ENCODE measurements at regions not wholly inside any gene's neighbourhood (a gene's known extent, or its start where the extent isn't known, plus 50 kb on each side); places are given as distances from the start of the nearest gene placed in this dataset.

DNA sequence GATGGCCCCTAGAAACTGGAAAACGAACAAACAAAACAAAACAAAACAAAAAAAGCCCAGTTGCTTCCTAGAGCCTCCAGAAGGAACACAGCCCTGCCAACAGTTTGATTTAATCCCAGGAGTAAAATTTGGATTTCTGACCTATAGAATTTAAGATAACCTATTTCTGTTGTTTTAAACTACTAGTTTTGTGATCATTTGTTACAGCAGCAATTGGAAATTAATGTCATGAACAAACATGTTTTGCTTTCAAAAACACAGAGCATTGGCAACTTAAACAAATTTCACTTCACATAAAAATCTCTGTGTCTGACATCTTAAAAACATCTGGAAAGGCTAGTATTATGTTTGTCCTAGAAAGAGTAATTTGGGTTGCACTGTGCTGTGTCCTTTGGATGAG, 437.3 kb downstream of the METTL15 start:
- H3K4me3 ChIP-seq (replicated peaks; ENCODE audit: low read depth, low read length) = no peak overlapping the region
- no peaks in the 10 kb centered on the region for H3K27me3 ChIP-seq (replicated peaks; ENCODE audit: control insufficient read depth, insufficient read depth, low read length)
- no peaks in the 10 kb centered on the region for H3K36me3 ChIP-seq (ENCODE audit: control insufficient read depth, insufficient read depth, low read length)
- TF ChIP-seq, protein P1, sequence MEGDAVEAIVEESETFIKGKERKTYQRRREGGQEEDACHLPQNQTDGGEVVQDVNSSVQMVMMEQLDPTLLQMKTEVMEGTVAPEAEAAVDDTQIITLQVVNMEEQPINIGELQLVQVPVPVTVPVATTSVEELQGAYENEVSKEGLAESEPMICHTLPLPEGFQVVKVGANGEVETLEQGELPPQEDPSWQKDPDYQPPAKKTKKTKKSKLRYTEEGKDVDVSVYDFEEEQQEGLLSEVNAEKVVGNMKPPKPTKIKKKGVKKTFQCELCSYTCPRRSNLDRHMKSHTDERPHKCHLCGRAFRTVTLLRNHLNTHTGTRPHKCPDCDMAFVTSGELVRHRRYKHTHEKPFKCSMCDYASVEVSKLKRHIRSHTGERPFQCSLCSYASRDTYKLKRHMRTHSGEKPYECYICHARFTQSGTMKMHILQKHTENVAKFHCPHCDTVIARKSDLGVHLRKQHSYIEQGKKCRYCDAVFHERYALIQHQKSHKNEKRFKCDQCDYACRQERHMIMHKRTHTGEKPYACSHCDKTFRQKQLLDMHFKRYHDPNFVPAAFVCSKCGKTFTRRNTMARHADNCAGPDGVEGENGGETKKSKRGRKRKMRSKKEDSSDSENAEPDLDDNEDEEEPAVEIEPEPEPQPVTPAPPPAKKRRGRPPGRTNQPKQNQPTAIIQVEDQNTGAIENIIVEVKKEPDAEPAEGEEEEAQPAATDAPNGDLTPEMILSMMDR (IDR thresholded peaks at IDR 0.05; ENCODE audit: insufficient read depth, low read length, poor library complexity, severe bottlenecking) = no peak
- no peak for DNase-seq (ENCODE audit: extremely low read depth, insufficient read length)

DNA sequence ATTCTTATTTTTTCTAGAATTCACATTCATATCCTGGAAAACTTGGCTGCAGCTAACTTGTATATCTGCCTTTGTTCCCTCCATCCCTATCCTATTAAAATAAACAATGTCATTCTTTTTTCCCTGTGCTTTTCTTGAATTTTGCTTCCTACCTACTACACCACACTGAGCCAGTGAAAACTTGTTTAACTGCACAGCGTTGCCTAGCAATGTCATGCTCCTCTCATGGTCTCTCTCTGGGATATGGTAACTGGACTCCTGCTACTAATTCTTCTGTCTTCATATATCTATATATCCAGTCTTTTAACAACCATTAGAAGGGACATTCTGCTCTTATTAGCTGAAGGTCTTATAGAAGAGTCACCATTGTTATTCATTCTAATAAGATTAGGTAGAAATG, 434.4 kb downstream of the METTL15 start:
- TF ChIP-seq, protein P1 (IDR thresholded peaks at IDR 0.05; ENCODE audit: insufficient read depth, low read length, poor library complexity, severe bottlenecking) = no peak
- H3K36me3 ChIP-seq (ENCODE audit: control insufficient read depth, insufficient read depth, low read length) = no peaks in the 10 kb centered on the region
- no peaks in the 10 kb centered on the region for H3K27me3 ChIP-seq (replicated peaks; ENCODE audit: control insufficient read depth, insufficient read depth, low read length)
- DNase-seq (ENCODE audit: extremely low read depth, insufficient read length) = no peak
- no peak overlapping the region for H3K4me3 ChIP-seq (replicated peaks; ENCODE audit: low read depth, low read length)

DNA sequence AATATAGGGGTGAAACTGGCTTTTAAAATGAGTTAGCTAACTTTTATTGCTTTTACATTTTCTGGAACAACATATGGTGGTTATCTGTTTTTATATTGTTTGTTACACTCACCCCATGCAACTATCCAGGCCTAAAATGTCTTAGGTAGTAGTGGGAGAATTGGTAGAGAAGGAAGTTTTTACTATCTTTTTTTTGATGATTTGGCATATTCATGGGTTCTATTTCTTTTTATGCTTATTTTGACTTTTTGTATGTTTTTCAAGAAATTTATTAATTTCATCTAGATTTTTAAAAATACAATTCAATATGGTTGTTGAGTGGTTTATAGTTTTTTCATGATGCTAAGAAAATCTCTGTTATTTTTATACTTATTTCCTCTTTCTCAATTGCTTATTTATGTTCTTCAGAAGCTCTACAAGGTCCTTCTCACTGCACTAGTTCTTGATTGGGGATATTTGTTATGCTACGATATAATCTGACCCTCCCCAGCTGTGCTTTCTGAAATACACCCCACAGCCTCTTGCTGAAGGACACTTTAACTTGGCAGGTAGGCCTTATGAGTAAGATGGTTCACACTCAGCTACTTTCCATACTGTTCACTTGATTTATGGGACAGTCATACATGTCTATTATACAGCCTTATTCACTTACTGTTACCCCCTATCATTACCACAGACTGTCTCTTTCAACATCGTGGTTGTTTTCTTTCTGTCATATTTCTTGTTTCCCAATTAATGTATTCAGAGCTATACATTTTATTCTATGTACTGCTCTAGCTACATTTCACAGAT, 431.2 kb downstream of the METTL15 start:
- Histone ChIP-seq H3K4me3 (replicated peaks; ENCODE audit: low read depth, low read length) (no peak overlapping the region), H3K36me3 (ENCODE audit: control insufficient read depth, insufficient read depth, low read length) (no peaks in the 10 kb centered on the region), H3K27me3 (replicated peaks; ENCODE audit: control insufficient read depth, insufficient read depth, low read length) (no peaks in the 10 kb centered on the region)
- TF ChIP-seq, protein P1 (IDR thresholded peaks at IDR 0.05; ENCODE audit: insufficient read depth, low read length, poor library complexity, severe bottlenecking) = no peak
- no peak for DNase-seq (ENCODE audit: extremely low read depth, insufficient read length)

DNA sequence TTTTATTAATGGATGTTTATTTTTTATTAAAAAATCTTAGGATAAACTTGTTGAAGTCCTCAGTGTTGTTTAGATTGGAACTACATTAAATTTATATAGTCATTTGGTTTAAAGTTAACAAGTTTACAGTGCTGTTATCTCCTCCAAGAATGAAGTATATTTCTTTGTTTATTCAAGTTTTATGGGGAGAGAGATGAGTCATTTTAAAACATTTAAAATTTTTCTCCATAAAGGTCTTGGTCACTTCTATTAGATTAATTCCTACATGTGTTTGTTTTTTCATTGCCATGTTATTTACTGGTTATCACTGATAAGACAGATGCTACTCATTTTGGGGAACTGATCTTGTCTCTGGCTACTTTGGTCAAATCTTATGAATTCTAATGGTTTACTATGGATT, 429.6 kb downstream of the METTL15 start:
- Histone ChIP-seq H3K36me3 (ENCODE audit: control insufficient read depth, insufficient read depth, low read length) (no peaks in the 10 kb centered on the region), H3K4me3 (replicated peaks; ENCODE audit: low read depth, low read length) (no peak overlapping the region), H3K27me3 (replicated peaks; ENCODE audit: control insufficient read depth, insufficient read depth, low read length) (no peaks in the 10 kb centered on the region)
- TF ChIP-seq, protein P1 (IDR thresholded peaks at IDR 0.05; ENCODE audit: insufficient read depth, low read length, poor library complexity, severe bottlenecking) = no peak
- DNase-seq (ENCODE audit: extremely low read depth, insufficient read length) = no peak

DNA sequence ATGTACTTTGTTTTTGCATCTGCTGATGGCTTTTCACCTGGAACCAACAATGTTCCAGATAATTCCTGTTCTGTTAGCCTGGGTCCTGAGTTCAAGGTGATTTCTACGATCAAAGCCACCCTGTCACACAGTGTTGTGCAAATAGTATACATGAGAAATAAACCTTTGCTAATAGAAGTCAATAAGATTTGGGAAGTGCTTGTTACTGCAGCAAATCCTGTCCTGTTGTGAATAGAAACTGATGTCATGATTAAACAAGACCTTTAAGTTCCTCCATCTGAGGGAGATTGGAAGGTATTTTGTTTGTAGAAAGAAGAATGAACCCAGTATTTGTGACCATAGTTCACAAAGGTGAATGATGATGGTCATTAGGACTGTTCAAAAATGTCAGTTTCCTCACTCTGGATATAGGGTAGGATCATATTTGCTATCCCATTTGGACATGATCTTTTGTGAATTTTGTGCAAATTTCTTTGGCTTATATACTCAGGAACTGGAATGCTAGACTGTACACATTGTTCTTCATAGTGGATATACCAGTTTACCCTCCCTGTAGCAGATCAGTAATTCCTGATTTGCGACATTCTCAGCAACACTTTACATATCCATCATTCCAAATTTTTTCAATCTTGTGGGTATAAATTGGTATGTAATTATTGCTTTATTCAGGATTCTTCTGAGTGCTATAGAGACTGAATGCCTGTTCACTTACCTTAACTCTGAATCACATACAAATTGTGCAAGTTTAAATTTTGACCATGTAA, 428.5 kb downstream of the METTL15 start:
- Histone ChIP-seq H3K4me3 (replicated peaks; ENCODE audit: low read depth, low read length) (no peak overlapping the region), H3K36me3 (ENCODE audit: control insufficient read depth, insufficient read depth, low read length) (no peaks in the 10 kb centered on the region), H3K27me3 (replicated peaks; ENCODE audit: control insufficient read depth, insufficient read depth, low read length) (no peaks in the 10 kb centered on the region)
- TF ChIP-seq, protein P1 (IDR thresholded peaks at IDR 0.05; ENCODE audit: insufficient read depth, low read length, poor library complexity, severe bottlenecking) = no peak
- no peak for DNase-seq (ENCODE audit: extremely low read depth, insufficient read length)
